Stimulated activated CD8-positive, alpha-beta memory T cell treated with anti-CD3 and anti-CD28 coated beads, Interleukin-4, amount 100 ng/mL, for 48 hours (primary cell): ENCODE measurements at regions not wholly inside any gene's neighbourhood (a gene's known extent, or its start where the extent isn't known, plus 50 kb on each side); places are given as distances from the start of the nearest gene placed in this dataset.
"Not testable (repeated sequence)": the region's sequence is repeated elsewhere in the genome, so short reads cannot be mapped to it uniquely, and the experiment has no call there.

ENCODE experiments used
- DNase-seq: peaks from one replicate; pipeline ENCODE4 v3.0.0-alpha.2; 2020

GRCh38 chr15:58363118-58363517 is 68.7 kb upstream of the LIPC start:
- DNase-seq, result not testable (repeated sequence)

GRCh38 chr15:58363673-58364072 is 68.1 kb upstream of the LIPC start:
- not testable (repeated sequence) for DNase-seq

- DNase-seq, result not testable (repeated sequence)
These were observed 66.7 kb upstream of the LIPC start for GRCh38 chr15:58365098-58365497.

- DNase-seq, result no peak
These were observed 62.5 kb upstream of the LIPC start for GRCh38 chr15:58369261-58369701.

GRCh38 chr15:58369956-58370355 is 61.8 kb upstream of the LIPC start:
- DNase-seq, result no peak

- no peak for DNase-seq
These were observed 57.6 kb upstream of the LIPC start for GRCh38 chr15:58374147-58374546.

- DNase-seq, result no peak
These were observed 54.6 kb upstream of the LIPC start for GRCh38 chr15:58377193-58377592.

GRCh38 chr15:58378241-58379085 is 53.3 kb upstream of the LIPC start:
- no peak for DNase-seq

GRCh38 chr15:58379454-58379853 is 52.3 kb upstream of the LIPC start:
- DNase-seq, result not testable (repeated sequence)

- DNase-seq, result no peak
These were observed 51.4 kb upstream of the LIPC start for GRCh38 chr15:58380280-58380945.

- DNase-seq, result no peak
These were observed 50.1 kb upstream of the LIPC start for GRCh38 chr15:58381697-58382096.
